Stimulated activated CD8-positive, alpha-beta memory T cell treated with anti-CD3 and anti-CD28 coated beads, Interleukin-15, amount 100 ng/mL, for 24 hours (primary cell): ENCODE measurements at regions not wholly inside any gene's neighbourhood (a gene's known extent, or its start where the extent isn't known, plus 50 kb on each side); places are given as distances from the start of the nearest gene placed in this dataset.

ENCODE experiments used
- DNase-seq: peaks from one replicate; pipeline ENCODE4 v3.0.0-alpha.2; 2020; ENCODE audit warnings: low read depth

GRCh38 chr4:184575306-184575705 is 73.9 kb downstream of the CASP3 start:
- no peak for DNase-seq

GRCh38 chr4:184574861-184575260 is 74.4 kb downstream of the CASP3 start:
- no peak for DNase-seq

GRCh38 chr4:184573701-184574100 is 75.5 kb downstream of the CASP3 start:
- DNase-seq = no peak

GRCh38 chr4:184568770-184569169 is 80.5 kb downstream of the CASP3 start:
- no peak for DNase-seq

- no peak for DNase-seq
Observed at GRCh38 chr4:184563621-184564020, 85.6 kb downstream of the CASP3 start.

- no peak for DNase-seq
Observed at GRCh38 chr4:184558996-184559395, 84.6 kb upstream of the IRF2 start.

- no peak for DNase-seq
Observed at GRCh38 chr4:184553891-184554290, 79.5 kb upstream of the IRF2 start.

- DNase-seq = no peak
Observed at GRCh38 chr4:184550476-184550875, 76.1 kb upstream of the IRF2 start.

- no peak for DNase-seq
Observed at GRCh38 chr4:184548648-184549341, 74.4 kb upstream of the IRF2 start.

- DNase-seq = no peak
Observed at GRCh38 chr4:184548316-184548647, 73.9 kb upstream of the IRF2 start.

GRCh38 chr4:184544788-184545409 is 70.5 kb upstream of the IRF2 start:
- no peak for DNase-seq

- DNase-seq = no peak
Observed at GRCh38 chr4:184541907-184542306, 67.6 kb upstream of the IRF2 start.

GRCh38 chr4:184540307-184540706 is 66.0 kb upstream of the IRF2 start:
- DNase-seq = no peak

GRCh38 chr4:184538023-184538599 is 63.8 kb upstream of the IRF2 start:
- no peak for DNase-seq

GRCh38 chr4:184537269-184538022 is 63.1 kb upstream of the IRF2 start:
- peak; percentile 93 for DNase-seq

- DNase-seq = no peak
Observed at GRCh38 chr4:184536881-184537248, 62.5 kb upstream of the IRF2 start.

GRCh38 chr4:184536065-184536880 is 61.9 kb upstream of the IRF2 start:
- no peak for DNase-seq

- DNase-seq = no peak
Observed at GRCh38 chr4:184534511-184535391, 60.4 kb upstream of the IRF2 start.

- DNase-seq = no peak
Observed at GRCh38 chr4:184533908-184534307, 59.6 kb upstream of the IRF2 start.

- DNase-seq = no peak
Observed at GRCh38 chr4:184531008-184531407, 56.7 kb upstream of the IRF2 start.

- no peak for DNase-seq
Observed at GRCh38 chr4:184529283-184529682, 54.9 kb upstream of the IRF2 start.
